ENCODE measurements at regions not wholly inside any gene's neighbourhood (a gene's known extent, or its start where the extent isn't known, plus 50 kb on each side); places are given as distances from the start of the nearest gene placed in this dataset.

DNA sequence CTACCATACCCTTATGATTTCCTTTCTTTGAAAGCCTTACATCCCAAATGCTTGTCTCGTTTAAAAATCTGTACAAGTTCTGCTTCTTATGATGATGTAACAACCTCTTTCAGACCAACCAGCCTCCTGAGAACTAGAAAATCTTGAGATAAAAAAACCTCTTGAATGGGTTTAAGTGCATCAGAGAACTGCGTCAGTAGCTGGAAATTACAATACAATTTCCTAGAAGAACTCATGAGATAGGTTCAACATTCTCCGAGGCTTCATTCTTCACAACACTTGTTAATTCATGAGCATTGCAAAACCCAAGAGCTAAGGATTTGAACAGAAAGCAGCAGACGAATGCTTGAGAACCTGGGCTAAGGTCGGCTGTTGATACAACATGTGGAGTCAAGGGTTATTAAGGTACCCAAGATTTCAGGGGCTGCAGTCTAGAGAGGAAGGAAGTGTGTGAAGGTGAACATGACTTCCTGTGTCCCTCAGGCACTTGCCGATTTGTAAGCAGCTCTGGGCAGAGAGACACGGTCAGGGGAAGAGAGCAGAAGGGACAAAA is 286.0 kb downstream of the ICE1 start:
- TF ChIP-seq, protein P1, sequence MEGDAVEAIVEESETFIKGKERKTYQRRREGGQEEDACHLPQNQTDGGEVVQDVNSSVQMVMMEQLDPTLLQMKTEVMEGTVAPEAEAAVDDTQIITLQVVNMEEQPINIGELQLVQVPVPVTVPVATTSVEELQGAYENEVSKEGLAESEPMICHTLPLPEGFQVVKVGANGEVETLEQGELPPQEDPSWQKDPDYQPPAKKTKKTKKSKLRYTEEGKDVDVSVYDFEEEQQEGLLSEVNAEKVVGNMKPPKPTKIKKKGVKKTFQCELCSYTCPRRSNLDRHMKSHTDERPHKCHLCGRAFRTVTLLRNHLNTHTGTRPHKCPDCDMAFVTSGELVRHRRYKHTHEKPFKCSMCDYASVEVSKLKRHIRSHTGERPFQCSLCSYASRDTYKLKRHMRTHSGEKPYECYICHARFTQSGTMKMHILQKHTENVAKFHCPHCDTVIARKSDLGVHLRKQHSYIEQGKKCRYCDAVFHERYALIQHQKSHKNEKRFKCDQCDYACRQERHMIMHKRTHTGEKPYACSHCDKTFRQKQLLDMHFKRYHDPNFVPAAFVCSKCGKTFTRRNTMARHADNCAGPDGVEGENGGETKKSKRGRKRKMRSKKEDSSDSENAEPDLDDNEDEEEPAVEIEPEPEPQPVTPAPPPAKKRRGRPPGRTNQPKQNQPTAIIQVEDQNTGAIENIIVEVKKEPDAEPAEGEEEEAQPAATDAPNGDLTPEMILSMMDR (IDR thresholded peaks at IDR 0.05) = no peak
- TF ChIP-seq POLR2A (IDR thresholded peaks at IDR 0.05) = no peak
